Lung (tissue), 11 donors: ENCODE measurements at regions not wholly inside any gene's neighbourhood (a gene's known extent, or its start where the extent isn't known, plus 50 kb on each side); places are given as distances from the start of the nearest gene placed in this dataset.

Experiments
- ATAC-seq: fragments of 200-7000 bp; cut with Tn5 transposase; one replicate; pipeline ENCODE4 v1.9.1; 2020; ENCODE audit warnings: moderate number of reproducible peaks; ENCODE audit not compliant: insufficient read depth, low FRiP score
- DNase-seq, 3 donors: peaks; one replicate each; pipeline ENCODE4 v3.0.0-alpha.2; 2013 to 2017
- H3K27ac ChIP-seq, 2 donors: one replicate each; pipeline ENCODE4 v1.5.1; 2013; ENCODE audit warnings: mild to moderate bottlenecking in 2 of 2, moderate library complexity in 2 of 2, control low read depth in 1 of 2, inconsistent platforms in 1 of 2, low read depth in 1 of 2, low read length in 1 of 2
- H3K27me3 ChIP-seq, 3 donors: one replicate each; pipeline ENCODE4 v1.5.1; 2013; ENCODE audit warnings: low read length in 2 of 3; ENCODE audit not compliant: control insufficient read depth in 3 of 3, insufficient read depth in 3 of 3
- H3K36me3 ChIP-seq, 4 donors: one replicate each; pipeline ENCODE4 v1.5.1; 2013; ENCODE audit warnings: low read length in 4 of 4, mild to moderate bottlenecking in 1 of 4, moderate library complexity in 1 of 4; ENCODE audit not compliant: control insufficient read depth in 4 of 4, insufficient read depth in 4 of 4
- H3K4me1 ChIP-seq, 5 donors: one replicate each; pipeline ENCODE4 v1.5.1; 2013; ENCODE audit warnings: low read length in 5 of 5, mild to moderate bottlenecking in 2 of 5, moderate library complexity in 1 of 5; ENCODE audit not compliant: control insufficient read depth in 5 of 5, insufficient read depth in 5 of 5
- H3K4me3 ChIP-seq: one replicate; pipeline ENCODE4 v1.5.1; 2013; ENCODE audit warnings: mild to moderate bottlenecking, control low read depth, moderate library complexity
- H3K9ac ChIP-seq, 2 donors: one replicate each; pipeline ENCODE4 v1.5.1; 2013; ENCODE audit warnings: low read length in 2 of 2, control low read depth in 1 of 2; ENCODE audit not compliant: insufficient read depth in 1 of 2
- H3K9me3 ChIP-seq, 4 donors: one replicate each; pipeline ENCODE4 v1.5.1; 2013; ENCODE audit warnings: low read length in 3 of 4, mild to moderate bottlenecking in 1 of 4, moderate library complexity in 1 of 4; ENCODE audit not compliant: control insufficient read depth in 4 of 4, insufficient read depth in 3 of 4
- CTCF ChIP-seq: IDR thresholded peaks from 2 replicates; pipeline ENCODE4 v1.5.1; 2012; ENCODE audit warnings: mild to moderate bottlenecking; ENCODE audit errors: control extremely low read depth, extremely low read depth
- WGBS, 2 donors: extraction: QIAGEN DNeasy Blood & Tissue Kit; methylation state at CpG; one replicate each; pipeline ENCODE4 v1.1.7; 2013; 5-methylcytosine and 5-hydroxymethylcytosine counted together
- donor health status: control.
- donor health status: control.
- donor health status: Bipolar disorder and iron deficiency.
- donor health status: healthy.
- donor health status: DM: yes; HTN: yes; CAD: no.

GRCh38 chrX:147191361-147191760, 376.8 kb upstream of the CXorf51A start:
- Histone ChIP-seq H3K36me3 (no peaks in the 10 kb centered on the region), H3K9ac (no peak overlapping the region), H3K9me3 (peaks cover 0 to 2% (median 0%) of the 10 kb centered on the region in 4 donors), H3K4me1 (no peaks in the 10 kb centered on the region), H3K27ac (no peak overlapping the region), H3K4me3 (no peak overlapping the region), H3K27me3 (no peaks in the 10 kb centered on the region)
- 81 to 91% methylated on average over 3 of the region's 3 CpGs for WGBS, 2 donors
- no peak for ATAC-seq
- TF ChIP-seq CTCF = no peak
- no peak for DNase-seq

DNA sequence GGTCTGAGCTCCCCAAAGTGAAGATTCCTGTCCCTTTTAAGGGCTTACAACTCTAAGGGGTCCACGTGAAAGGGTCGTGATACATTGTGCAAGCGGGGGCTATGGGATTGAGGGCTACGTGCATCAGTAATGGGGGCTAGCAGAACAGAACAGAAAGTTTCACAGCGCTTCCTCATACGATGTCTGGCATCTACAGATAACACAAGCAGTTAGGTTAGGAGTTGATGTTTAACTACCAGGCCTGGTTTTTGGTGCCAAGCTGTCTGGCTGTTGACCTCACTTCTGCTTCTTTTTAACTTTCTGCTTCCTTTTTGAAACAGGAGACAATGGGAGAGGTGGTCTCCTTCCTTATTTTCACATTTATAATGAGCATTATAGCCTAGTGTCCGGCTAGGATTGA, 368.6 kb upstream of the CXorf51A start:
- DNase-seq = peak in 1 of 3 donors; percentile 2
- WGBS, 2 donors = 36 to 58% methylated on average over 7 of the region's 7 CpGs
- Histone ChIP-seq H3K27ac (no peak overlapping the region), H3K4me1 (peaks cover 0 to 1% (median 0%) of the 10 kb centered on the region in 5 donors), H3K9ac (no peak overlapping the region), H3K9me3 (peaks cover 0 to 3% (median 0%) of the 10 kb centered on the region in 4 donors), H3K4me3 (no peak overlapping the region), H3K27me3 (no peaks in the 10 kb centered on the region), H3K36me3 (no peaks in the 10 kb centered on the region)
- no peak for ATAC-seq
- TF ChIP-seq CTCF = no peak

- H3K9ac ChIP-seq = no peak overlapping the region
- H3K36me3 ChIP-seq = no peaks in the 10 kb centered on the region
- no peak for TF ChIP-seq CTCF
- DNase-seq (no peak), ATAC-seq (no peak)
- H3K27ac ChIP-seq = no peak overlapping the region
- 69 to 100% methylated on average over 4 of the region's 4 CpGs for WGBS, 2 donors
- H3K27me3 ChIP-seq = no peaks in the 10 kb centered on the region
- H3K4me3 ChIP-seq = no peak overlapping the region
- H3K9me3 ChIP-seq = peaks cover 0 to 3% (median 0%) of the 10 kb centered on the region in 4 donors
- H3K4me1 ChIP-seq = peaks cover 0 to 1% (median 0%) of the 10 kb centered on the region in 5 donors
Observed at GRCh38 chrX:147180886-147181285, 366.3 kb upstream of the CXorf51A start.

DNA sequence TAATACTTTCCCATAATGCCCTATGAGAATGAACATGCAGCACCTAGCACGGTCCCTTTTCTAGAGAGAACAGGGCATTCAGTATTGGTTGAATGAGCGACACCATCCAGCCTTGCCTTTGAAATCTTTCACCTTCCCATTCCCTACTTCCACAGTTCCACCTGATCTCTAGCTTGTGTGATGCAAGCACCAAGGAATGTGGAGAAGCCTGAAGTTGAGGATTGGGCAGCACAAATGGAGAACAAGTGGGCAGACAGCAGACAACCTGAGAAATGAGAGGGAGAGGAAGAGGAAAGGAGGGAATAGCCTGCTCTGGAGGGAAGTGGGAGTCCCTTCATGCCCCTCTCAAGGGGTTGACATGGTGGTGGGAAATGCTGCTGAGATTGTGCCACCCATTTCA, 365.1 kb upstream of the CXorf51A start:
- Histone ChIP-seq H3K36me3 (no peaks in the 10 kb centered on the region), H3K4me1 (peaks cover 0 to 1% (median 0%) of the 10 kb centered on the region in 5 donors), H3K9ac (no peak overlapping the region), H3K27me3 (no peaks in the 10 kb centered on the region), H3K27ac (no peak overlapping the region), H3K9me3 (peaks cover 0 to 4% (median 0%) of the 10 kb centered on the region in 4 donors), H3K4me3 (no peak overlapping the region)
- TF ChIP-seq CTCF = no peak
- no peak for ATAC-seq
- DNase-seq = no peak
- 79 to 92% methylated on average over 2 of the region's 2 CpGs for WGBS, 2 donors
